ELR (cell line): ENCODE measurements at regions not wholly inside any gene's neighbourhood (a gene's known extent, or its start where the extent isn't known, plus 50 kb on each side); places are given as distances from the start of the nearest gene placed in this dataset.

Source experiments
- DNase-seq: peaks from one replicate; pipeline ENCODE4 v3.0.0-alpha.2; 2015; ENCODE audit warnings: low read depth

DNA sequence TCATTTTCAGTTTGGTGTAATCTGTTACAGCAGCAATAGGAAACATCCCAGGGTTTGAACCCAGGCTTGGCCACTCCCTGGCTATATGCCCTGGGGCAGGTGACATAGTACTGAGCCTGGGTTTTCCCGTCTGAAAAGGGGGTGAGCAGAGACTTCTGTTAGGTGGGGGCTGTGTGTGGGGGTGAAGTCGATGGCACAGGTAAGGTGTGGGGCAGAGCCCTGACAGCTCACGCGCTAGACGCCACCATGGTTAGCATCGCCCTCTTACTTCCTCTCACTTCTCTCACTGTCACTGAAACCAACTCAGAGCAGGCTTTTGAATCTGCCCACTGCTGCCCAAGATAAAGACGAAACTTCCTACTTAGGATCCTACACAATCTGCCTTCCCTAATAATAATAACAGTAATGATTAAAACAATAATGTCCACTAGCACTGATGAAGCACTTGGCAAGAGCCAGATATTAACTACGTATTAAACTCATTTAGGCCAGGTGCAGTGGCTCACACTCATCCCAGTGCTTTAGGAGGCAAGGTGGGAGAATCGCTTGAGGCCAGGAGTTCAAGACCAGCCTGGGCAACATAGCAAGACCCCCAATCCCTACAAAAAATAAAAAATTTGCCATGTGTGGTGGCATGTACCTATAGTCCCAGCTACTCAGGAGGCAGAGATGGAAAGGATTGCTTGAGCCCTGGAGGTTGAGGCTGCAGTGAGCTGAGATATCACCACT, 117.9 kb upstream of the PTPN1 start:
- DNase-seq: no peak

DNA sequence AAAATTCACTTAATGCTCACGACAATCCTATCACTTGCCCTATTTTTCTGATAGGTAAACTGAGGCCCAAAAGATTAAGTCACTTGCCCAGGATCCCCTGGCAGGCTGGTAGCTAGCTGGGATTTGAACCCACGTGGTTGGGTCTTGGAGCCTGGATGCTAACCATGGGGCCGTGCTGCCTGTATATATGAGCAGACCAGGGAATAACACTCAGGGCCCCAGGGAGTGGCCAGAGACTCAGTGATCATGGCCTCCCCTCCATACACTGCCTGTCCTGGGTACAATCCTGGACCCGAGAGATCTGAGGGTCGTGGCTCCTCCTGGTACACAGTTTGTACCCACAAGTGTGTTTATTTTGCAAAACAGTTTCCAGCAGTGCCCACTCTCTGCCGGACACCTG, 116.9 kb upstream of the PTPN1 start:
- no peak for DNase-seq

- DNase-seq: no peak
Observed at GRCh38 chr20:50393990-50394561, 116.1 kb upstream of the PTPN1 start.

DNA sequence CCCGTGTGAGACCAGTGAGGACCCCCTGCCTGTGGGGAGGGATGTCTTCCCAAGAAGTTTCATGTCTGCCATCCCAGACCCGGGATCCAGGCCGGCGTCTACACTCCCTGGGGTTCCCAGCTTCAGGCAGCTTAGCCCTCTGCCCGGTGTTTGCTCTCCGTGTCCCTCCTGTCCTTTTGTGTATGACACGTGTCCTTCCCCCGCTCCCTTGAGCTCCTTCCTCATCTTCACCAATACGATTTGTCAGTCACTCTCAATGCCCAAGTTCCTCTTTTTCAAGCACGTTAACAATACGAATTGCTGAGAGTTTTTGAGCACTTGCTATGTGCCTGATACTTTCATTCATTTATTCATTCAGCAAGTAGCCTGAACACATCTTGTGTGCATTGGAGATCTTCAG, 115.6 kb upstream of the PTPN1 start:
- no peak for DNase-seq

GRCh38 chr20:50395251-50395729, 114.9 kb upstream of the PTPN1 start:
- peak; percentile 73 for DNase-seq

DNA sequence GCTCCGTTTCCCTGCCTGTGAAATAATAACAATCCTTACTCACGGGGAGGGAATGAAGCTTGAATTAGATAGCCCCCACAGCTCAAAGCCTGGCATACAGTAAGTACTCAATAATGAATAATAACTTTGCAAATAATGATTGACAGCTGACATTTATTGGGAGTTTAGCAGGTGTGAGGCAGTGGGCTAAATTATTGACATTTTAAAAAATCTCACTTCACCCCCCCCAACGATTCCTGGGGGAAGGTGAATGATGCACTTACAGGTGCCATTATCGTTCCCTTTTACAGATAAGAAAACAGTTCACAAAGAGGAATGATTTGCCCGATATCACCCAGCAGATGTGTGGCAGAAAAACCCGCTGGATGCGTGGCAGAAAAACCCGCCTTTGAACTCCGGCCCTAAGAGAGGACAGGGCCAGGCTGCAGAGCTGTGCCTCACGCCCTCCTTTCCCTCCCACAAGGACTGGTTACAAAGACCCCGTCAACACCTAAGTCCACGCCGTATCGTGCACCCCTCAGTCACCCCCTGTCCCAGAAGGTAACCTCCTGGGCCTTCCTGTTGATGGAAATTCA, 114.2 kb upstream of the PTPN1 start:
- DNase-seq: no peak

- DNase-seq: no peak
Observed at GRCh38 chr20:50396623-50397022, 113.6 kb upstream of the PTPN1 start.

DNA sequence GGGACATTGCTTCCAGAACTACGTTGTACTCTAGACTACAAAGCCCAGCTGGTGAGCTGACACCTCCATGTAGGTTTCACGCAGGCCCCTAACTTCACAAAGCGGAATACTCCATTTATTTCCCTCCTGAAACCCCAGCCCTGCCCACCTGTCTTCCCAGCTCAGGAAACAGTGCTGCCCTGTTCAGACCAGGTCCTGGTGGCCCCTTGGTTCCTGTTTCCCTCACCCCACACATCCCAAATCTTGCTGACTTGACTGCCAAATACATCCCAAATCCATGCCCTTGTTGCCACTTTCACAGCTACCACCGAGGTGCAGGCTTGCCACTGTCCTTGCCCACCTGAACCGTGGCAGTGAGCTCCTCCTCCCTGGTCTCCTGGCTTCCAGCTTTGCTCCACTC, 113.1 kb upstream of the PTPN1 start:
- DNase-seq: no peak

- DNase-seq: no peak
Observed at GRCh38 chr20:50398064-50398463, 112.1 kb upstream of the PTPN1 start.

GRCh38 chr20:50398471-50398820, 111.7 kb upstream of the PTPN1 start:
- DNase-seq: no peak

DNA sequence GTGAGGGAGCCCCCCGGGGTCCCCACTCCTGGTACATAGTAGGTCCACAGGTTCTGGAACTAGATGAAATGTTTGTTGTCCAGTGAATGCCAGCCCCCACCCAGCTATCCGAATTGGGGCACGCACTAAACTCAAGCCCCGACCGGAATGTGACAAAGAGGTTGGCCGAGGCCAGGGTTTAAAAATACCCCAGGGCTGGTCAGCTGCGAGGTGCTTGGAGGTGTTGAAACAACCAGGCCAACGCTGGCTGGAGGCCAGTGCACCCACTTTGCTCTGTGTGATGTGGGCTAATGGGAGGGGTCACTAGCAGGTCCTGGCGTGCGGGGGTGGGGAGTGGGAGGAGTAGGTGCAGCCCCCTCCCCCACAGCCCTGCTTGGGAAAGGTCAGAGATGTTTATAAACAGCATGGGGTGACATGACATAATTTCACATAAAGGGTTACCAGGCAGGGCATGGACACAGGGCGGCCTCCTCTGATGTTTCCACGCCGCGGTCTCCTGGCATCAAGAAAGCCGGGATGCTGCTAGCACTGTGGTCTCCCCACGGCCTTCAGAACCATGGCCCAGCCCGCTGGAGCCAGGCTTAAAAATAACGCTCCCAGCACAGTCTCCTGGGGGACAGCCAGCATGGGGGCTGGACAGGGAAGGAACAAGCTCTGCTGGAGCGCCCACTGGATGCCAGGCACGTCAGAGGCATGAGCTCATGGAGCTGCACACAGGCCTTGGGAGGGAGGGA, 111.2 kb upstream of the PTPN1 start:
- DNase-seq: no peak

DNA sequence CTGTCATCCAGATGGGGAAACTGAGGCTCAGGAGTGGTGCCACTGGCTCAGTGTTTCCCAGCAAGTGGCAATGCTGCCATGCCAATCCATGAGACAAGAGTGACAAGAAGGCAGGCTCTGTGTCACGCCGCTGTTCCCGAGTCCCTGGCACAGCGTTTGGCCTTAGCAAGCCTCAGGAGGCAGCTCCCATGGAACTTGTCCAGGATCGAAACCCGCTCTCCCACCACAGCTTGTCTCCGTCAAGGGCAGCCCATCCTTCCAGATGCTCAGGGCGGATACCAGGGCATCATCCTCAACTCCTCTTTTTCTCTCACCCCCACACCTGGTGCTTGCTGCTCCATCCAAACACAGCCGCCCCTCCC, 110.6 kb upstream of the PTPN1 start:
- no peak for DNase-seq

DNA sequence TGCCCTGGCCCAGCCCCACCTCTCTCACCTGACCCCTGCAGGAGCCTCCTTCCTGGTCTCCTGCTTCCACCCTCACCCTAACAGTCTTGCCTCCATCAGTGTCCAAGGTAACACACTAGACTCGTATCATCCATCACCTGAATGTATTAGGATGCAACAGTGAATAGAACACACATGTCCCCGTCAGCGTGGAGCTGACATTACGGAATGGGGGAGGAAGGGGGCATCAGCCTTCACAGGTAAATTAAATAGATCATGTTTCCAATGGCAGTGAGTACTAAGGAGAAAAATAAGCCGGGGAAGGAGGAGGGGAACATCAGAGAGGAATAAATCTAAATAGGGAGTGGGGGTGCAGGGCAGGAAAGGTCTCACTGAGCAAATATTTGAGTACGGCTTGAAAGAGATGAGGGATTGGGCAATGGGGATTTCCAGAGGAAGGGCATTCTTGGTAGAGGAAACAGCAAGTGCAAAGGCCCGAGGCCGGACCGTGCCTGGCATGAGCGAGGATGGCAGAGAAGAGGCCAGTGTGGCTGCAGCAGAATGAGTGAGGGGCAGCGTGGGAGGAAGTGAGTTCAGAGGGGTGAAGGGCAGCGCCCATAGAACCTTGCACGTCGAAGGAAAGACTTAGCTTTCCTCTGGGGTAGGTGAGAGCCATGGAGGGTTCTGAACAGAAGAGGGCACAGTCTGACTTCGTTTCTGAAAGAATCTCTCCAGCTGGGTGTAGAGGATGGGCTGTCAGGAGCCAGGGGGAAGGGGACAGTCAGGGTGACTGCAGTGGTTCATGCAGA, 110.1 kb upstream of the PTPN1 start:
- DNase-seq: peak; percentile 53

DNA sequence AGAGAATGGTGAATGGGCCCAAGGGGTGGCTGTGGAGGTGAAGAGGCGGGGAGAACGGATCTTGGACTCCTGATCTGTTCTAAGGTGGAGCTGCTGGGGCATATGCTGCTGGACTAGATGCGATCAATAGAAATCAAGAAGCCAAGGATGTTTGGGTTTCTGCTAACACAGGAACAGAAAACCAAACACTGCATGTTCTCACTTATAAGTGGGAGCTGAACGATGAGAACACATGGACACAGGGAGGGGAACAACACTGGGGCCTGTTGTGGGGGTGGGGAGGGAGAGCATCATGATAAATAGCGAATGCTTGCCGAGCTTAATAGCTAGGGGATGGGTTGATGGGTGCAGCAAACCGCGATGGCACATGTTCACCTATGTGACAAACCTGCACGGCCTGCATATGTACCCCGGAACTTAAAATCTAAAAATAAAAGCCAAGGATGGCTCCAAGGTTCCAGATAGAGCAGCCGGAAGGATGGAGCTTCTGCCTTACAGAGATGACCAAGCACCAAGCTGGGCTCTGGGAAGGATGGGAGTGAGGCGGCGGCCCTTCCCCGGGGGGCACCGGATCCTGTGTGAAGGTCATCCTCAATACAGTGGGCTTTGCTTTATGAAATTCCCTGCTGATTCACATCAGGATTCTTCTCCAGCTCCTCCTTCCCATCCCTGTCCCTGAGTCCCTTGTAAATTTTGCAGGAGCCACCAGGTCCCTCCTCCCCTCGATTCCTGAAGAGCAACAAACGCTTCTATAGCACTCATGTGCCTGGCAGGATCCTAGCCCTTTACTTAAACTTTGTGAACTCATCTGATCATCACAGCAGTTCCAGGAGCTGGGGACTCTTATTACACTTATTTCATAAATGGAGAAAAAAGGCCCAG, 109.2 kb upstream of the PTPN1 start:
- no peak for DNase-seq

- DNase-seq: no peak
Observed at GRCh38 chr20:50401587-50402418, 108.4 kb upstream of the PTPN1 start.

DNA sequence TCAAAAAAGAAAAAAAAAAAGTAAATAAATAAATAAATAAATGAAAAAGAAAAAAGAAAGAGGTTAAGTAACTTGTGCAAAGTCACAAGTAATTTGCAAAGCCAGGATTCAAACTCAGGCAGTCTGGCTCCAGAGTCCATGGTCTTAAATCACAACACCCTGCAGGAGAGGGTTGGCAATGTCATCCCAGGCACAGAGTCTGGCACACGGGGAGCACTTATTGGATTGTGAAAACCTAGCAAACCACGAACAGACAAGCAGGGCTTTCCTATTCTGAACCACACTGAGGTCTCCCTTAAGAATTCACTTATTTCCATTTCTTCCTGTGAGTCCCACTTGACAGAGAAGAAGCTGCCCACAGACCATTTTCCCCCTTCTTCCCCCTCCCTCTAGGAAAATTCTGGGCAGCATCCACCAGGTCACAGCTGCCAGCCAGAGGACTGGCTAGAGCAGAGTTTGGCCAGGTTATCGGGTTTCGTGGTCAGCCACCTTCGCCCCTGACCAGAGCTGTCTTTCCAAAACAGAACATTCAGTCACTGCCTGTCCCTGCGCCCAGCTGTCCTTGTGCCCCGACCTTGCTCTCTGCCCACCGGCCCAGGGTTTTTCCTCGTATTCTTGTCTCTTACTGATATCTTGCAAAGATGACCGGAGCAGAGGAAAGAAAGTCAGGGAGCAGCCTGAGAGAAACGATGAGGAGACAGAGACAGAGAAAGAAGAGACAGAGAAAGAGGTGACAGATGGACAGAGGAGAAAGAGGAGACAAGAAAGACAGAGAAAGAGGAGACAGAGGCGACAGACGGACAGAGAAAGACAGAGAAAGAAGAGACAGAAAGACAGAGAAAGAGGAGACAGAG, 106.4 kb upstream of the PTPN1 start:
- DNase-seq: no peak

GRCh38 chr20:50404419-50405234, 105.6 kb upstream of the PTPN1 start:
- no peak for DNase-seq

DNA sequence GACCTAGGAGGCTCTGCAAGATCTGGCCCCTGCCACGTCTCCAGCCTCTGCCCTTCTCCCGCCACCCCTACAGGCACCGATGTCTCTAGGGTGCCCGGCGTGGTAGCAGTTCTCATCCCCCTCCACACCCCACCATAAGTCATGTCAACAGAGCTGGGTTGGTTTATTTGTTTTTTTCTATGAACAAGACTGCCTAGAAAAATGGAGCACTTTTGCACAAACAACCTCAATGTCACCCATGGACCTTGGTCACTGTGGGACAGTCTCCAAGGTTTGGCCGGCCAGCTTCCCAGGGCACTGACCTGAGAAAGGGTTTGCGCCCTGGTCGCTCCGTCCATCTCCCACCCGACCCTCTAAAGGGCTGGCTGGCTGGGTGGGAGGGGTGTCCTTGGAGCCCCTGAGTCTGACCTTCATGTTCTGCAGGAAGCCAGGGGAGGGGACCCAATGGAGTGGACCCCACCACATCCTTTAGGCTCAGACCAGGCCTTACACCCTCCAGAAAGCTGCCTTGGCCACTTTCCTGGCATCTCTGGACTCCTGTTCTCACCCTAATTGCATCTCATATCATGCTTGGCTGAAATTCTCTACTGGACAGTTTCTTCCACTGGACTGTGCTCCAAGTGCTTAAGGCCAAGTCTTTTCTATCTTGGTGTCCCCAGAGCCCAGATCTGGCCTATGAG, 104.8 kb upstream of the PTPN1 start:
- DNase-seq: no peak
